ENCODE measurements at regions not wholly inside any gene's neighbourhood (a gene's known extent, or its start where the extent isn't known, plus 50 kb on each side); places are given as distances from the start of the nearest gene placed in this dataset.
"Not testable (repeated sequence)": the region's sequence is repeated elsewhere in the genome, so short reads cannot be mapped to it uniquely, and the experiment has no call there.

DNA sequence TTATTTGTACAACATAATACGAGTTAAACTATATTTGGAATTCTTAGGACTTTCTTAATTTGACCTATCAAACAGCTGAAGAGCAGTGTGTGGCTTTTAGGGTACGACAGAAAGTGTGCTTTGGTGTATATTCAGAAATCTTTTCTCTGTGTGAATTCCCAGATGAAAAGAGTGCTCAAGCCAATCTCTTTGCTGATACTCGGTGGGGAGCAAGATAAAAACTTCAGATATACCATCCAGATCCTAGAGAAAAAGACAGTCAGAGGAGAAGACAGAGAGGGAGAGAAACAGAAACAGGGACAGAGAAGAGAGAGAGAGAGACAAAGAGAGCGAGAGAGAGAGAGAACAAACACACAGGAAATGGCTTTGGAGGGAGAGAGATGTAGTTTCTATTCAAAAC lies 658.3 kb upstream of the CPEB2 start:
- intact Hi-C loops (cut with DNase I; ENCODE audit: low total_unique reads) = no loop called here
- H3K27me3 ChIP-seq = no peaks in the 10 kb centered on the region
- H3K27ac ChIP-seq = no peak overlapping the region
- H3K36me3 ChIP-seq = no peaks in the 10 kb centered on the region
- no peaks in the 10 kb centered on the region for H3K9me3 ChIP-seq
- no peak overlapping the region for H3K4me3 ChIP-seq
- no peaks in the 10 kb centered on the region for H3K4me1 ChIP-seq
- ATAC-seq (no peak), DNase-seq (no peak)
- in situ Hi-C loops (cut with MboI; ENCODE audit: low sequenced_read_pairs in 4 of 4) = no loop called here
- no peak for TF ChIP-seq POLR2A (IDR thresholded peaks at IDR 0.05)
- TF ChIP-seq, protein P1, sequence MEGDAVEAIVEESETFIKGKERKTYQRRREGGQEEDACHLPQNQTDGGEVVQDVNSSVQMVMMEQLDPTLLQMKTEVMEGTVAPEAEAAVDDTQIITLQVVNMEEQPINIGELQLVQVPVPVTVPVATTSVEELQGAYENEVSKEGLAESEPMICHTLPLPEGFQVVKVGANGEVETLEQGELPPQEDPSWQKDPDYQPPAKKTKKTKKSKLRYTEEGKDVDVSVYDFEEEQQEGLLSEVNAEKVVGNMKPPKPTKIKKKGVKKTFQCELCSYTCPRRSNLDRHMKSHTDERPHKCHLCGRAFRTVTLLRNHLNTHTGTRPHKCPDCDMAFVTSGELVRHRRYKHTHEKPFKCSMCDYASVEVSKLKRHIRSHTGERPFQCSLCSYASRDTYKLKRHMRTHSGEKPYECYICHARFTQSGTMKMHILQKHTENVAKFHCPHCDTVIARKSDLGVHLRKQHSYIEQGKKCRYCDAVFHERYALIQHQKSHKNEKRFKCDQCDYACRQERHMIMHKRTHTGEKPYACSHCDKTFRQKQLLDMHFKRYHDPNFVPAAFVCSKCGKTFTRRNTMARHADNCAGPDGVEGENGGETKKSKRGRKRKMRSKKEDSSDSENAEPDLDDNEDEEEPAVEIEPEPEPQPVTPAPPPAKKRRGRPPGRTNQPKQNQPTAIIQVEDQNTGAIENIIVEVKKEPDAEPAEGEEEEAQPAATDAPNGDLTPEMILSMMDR (IDR thresholded peaks at IDR 0.05 in 4 of 5, conservative IDR thresholded peaks at IDR 0.05 in 1 of 5) = no peak

DNA sequence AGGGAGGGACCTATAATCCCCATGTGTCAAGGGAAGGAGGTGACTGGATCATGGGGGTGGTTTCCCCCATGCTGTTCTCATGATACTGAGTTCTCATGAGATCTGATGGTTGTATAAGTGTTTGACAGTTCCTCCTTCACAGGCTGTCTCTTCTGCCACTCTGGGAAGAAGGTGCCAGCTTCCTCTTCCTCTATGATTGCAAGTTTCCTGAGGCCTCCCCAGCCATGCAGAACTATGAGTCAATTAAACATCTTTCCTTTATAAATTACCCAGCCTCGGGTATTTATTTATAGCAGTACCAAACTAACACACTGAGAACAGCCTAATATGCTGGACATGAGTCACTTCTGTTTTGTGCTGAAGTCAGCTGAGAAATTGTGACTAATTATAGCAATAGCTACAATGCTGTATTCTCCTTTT lies 656.9 kb upstream of the CPEB2 start:
- no peak overlapping the region for H3K27ac ChIP-seq

DNA sequence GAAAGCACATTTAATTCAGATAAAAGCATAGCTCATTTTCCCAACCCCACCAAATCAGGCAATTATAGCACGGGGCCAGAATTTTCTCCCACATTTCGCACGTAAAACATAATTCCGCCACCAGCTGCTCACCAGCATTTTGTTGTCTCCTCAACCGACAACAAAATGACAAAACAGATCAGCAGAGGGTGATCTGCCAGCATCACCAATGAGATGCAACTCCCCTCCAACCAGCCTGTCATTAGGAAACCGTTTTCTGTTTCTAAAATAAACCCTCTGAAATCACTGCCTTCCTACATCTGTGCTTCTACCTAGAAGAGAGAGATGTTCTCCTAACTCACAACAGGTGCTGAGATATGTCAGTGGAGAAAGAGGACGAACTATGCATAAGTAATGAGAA lies 654.8 kb upstream of the CPEB2 start:
- Histone ChIP-seq H3K9me3 (no peaks in the 10 kb centered on the region), H3K36me3 (no peaks in the 10 kb centered on the region), H3K4me1 (no peaks in the 10 kb centered on the region), H3K27ac (no peak overlapping the region), H3K27me3 (no peaks in the 10 kb centered on the region), H3K4me3 (no peak overlapping the region)
- intact Hi-C loops (cut with DNase I; ENCODE audit: low total_unique reads) = no loop called here
- in situ Hi-C loops (cut with MboI; ENCODE audit: low sequenced_read_pairs in 4 of 4) = no loop called here
- TF ChIP-seq, protein P1 (IDR thresholded peaks at IDR 0.05 in 4 of 5, conservative IDR thresholded peaks at IDR 0.05 in 1 of 5) = no peak
- TF ChIP-seq POLR2A (IDR thresholded peaks at IDR 0.05) = no peak
- DNase-seq (no peak), ATAC-seq (no peak)

More for the DNA sequence above, 656.9 kb upstream of the CPEB2 start:
- no peak for TF ChIP-seq POLR2A (IDR thresholded peaks at IDR 0.05)
- TF ChIP-seq, protein P1 (IDR thresholded peaks at IDR 0.05 in 4 of 5, conservative IDR thresholded peaks at IDR 0.05 in 1 of 5) = no peak
- DNase-seq (no peak), ATAC-seq (no peak)
- intact Hi-C loops (cut with DNase I; ENCODE audit: low total_unique reads) = no loop called here
- H3K4me1 ChIP-seq = no peaks in the 10 kb centered on the region
- no peaks in the 10 kb centered on the region for H3K36me3 ChIP-seq
- H3K27me3 ChIP-seq = no peaks in the 10 kb centered on the region
- no peak overlapping the region for H3K4me3 ChIP-seq
- H3K9me3 ChIP-seq = no peaks in the 10 kb centered on the region
- in situ Hi-C loops (cut with MboI; ENCODE audit: low sequenced_read_pairs in 4 of 4) = no loop called here

- no peak overlapping the region for H3K27ac ChIP-seq
- no peaks in the 10 kb centered on the region for H3K36me3 ChIP-seq
- H3K9me3 ChIP-seq = no peaks in the 10 kb centered on the region
- ATAC-seq (no peak), DNase-seq (no peak)
- no peaks in the 10 kb centered on the region for H3K27me3 ChIP-seq
- no peaks in the 10 kb centered on the region for H3K4me1 ChIP-seq
- in situ Hi-C loops (cut with MboI; ENCODE audit: low sequenced_read_pairs in 4 of 4) = no loop called here
- no peak overlapping the region for H3K4me3 ChIP-seq
- TF ChIP-seq POLR2A (IDR thresholded peaks at IDR 0.05) = no peak
- TF ChIP-seq, protein P1 (IDR thresholded peaks at IDR 0.05 in 4 of 5, conservative IDR thresholded peaks at IDR 0.05 in 1 of 5) = no peak
- intact Hi-C loops (cut with DNase I; ENCODE audit: low total_unique reads) = no loop called here
Observed at GRCh38 chr4:14348506-14348905, 653.8 kb upstream of the CPEB2 start.

DNA sequence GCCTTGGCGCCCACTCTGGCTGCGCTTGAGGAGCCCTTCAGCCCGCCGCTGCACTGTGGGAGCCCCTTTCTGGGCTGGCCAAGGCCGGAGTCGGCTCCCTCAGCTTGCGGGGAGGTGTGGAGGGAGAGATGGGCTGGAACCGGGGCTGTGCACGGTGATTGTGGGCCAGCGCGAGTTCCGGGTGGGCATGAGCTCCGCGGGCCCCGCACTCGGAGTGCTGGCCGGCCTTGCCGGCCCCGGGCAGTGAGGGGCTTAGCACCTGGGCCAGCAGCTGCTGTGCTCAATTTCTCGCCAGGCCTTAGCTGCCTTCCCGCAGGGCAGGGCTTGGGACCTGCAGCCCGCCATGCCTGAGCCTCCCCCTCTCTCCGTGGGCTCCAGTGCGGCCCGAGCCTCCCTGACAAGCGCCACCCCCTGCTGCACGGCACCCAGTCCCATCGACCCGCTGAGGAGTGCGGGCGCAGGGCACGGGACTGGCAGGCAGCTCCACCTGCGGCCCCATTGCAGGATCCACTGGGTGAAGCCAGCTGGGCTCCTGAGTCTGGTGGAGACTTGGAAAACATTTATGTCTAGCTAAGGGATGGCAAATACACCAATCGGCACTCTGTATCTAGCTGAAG lies 643.6 kb upstream of the CPEB2 start:
- H3K36me3 ChIP-seq; H3K9me3 ChIP-seq; H3K4me1 ChIP-seq; DNase-seq; H3K27me3 ChIP-seq; intact Hi-C loops (cut with DNase I; ENCODE audit: low total_unique reads); H3K4me3 ChIP-seq; H3K27ac ChIP-seq; ATAC-seq; in situ Hi-C loops (cut with MboI; ENCODE audit: low sequenced_read_pairs in 4 of 4): not testable (repeated sequence)

Measured in gastrocnemius medialis (tissue), 4 donors.